HG03439 (cell line): ENCODE measurements at regions not wholly inside any gene's neighbourhood (a gene's known extent, or its start where the extent isn't known, plus 50 kb on each side); places are given as distances from the start of the nearest gene placed in this dataset.
"Not testable (repeated sequence)": the region's sequence is repeated elsewhere in the genome, so short reads cannot be mapped to it uniquely, and the experiment has no call there.

Experiments used
- ATAC-seq: cut with Tn5 transposase; IDR thresholded peaks from one replicate; pipeline ENCODE4 v1.9.1; 2021; ENCODE audit warnings: mild to moderate bottlenecking, moderate library complexity; ENCODE audit not compliant: unreplicated experiment

DNA sequence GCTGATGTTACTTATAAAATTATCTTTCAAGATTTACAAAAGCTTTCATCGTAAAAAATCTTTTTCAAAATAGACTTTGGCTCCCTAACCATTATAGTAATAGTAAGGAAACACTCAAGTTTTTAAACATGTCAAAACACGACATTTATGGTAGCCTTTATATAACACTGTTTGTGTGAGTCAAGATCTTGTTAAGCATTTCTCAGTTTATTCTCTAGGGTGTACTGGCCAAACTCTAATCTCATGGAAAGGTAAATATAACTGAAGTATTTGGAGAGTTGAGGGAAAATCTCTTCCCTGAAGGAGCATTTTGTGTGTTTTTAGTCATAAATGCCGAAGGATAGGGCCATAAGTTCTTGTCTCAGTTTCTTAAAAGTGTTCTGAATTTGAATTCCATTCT lies 790.9 kb upstream of the NCAM2 start:
- ATAC-seq = no peak

DNA sequence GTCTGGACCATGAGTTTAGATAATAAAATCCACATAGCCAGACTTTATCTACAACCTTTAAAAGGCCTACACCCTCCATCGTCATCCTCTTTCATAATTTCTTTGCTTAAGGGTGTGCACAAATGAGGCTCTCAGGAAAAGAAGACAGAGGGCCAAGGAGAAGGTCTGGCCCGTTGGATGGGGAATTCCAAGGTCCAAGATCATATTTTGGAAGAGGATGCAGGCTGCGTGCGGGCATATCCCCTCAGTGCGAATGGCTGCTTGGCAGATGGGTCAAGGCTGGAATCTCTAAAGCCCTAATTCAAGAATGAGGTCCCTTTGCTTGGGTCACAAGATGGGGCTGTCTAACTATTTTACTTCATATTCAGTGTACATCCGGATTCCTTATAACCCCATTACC lies 782.2 kb upstream of the NCAM2 start:
- ATAC-seq = no peak

- no peak for ATAC-seq
Measured at GRCh38 chr21:20220586-20220985, 777.6 kb upstream of the NCAM2 start.

- ATAC-seq = not testable (repeated sequence)
Measured at GRCh38 chr21:20221981-20222380, 776.2 kb upstream of the NCAM2 start.

GRCh38 chr21:20236649-20237048 lies 761.6 kb upstream of the NCAM2 start:
- not testable (repeated sequence) for ATAC-seq

DNA sequence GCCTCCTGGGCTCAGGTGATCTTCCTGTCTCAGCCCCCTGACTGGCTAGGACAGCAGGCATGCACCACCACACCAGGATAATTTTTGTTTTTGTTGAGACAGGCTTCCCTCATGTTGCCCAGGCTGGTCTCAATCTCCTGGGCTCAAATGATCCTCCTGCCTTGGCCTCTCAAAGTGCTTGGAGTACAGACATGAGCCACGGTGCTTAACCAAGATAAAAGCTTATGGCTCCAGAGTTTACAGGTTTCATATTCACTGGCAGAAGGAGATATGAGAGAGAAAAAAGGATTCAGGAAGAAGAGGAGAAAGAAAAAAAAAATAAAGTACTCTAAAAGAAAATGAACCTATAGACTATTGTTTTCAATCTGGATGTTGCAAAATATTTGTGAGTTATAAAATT lies 748.8 kb upstream of the NCAM2 start:
- no peak for ATAC-seq

GRCh38 chr21:20250337-20250736 lies 747.9 kb upstream of the NCAM2 start:
- no peak for ATAC-seq

GRCh38 chr21:20253261-20253660 lies 744.9 kb upstream of the NCAM2 start:
- no peak for ATAC-seq

DNA sequence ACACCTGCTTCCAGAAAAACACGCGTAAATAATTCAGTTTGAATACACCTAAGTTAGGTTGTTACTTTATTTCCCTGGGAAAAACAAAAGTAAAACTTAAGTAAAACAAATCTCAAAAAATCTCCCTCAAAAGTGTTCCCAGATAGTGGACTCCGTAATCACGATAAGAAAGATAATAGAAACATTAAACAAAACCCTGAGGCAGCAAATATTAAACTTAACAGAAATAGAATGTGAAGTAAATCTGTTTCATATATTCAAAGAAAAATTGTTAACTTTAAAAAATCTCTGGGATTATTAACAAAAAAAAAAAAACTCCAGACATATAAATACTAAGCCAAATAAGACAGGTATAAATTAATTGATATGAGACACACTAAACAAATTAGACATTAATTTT lies 743.2 kb upstream of the NCAM2 start:
- no peak for ATAC-seq

- ATAC-seq = no peak
Measured at GRCh38 chr21:20257052-20257740, 741.0 kb upstream of the NCAM2 start.

DNA sequence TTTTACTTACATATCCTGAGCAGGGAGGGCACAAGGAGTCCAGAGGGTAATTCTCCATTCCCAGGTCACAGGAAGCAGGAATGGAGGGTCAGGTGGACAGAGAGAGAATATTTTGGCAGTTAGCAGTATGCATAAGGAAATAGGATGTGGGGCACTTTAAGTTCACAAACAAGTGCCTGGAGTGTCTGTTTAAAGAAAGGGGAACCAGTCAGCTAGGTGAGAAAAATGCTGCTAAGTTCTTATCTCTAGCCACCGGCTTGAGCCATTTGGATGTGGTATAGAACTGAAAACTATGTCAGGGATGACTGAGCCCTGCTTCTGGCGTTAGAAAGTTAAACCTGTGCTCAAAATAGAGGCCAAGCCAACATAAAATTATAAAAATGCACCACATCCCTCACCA lies 739.7 kb upstream of the NCAM2 start:
- no peak for ATAC-seq

GRCh38 chr21:20259031-20259867 lies 739.0 kb upstream of the NCAM2 start:
- no peak for ATAC-seq

GRCh38 chr21:20260124-20260523 lies 738.1 kb upstream of the NCAM2 start:
- ATAC-seq = no peak

DNA sequence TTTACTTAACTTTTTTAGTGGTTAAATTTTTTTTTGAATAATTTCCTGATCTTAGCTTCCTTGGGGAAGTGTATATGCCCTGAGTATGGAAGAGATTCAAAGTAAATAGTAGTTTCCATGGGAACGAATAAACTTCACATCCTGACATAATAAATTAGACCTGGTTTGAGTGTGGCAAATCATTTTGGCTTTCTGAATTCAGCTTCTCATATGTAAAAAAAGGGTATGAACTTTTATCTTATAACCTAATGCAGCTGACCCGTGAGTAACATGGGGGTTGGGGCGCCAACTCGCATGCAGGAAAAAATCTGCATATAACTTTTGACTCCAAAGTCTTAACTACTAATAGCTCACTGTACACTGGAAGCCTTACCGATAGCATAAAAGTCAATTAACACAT lies 736.8 kb upstream of the NCAM2 start:
- no peak for ATAC-seq

GRCh38 chr21:20265707-20266440 lies 732.3 kb upstream of the NCAM2 start:
- ATAC-seq = no peak

DNA sequence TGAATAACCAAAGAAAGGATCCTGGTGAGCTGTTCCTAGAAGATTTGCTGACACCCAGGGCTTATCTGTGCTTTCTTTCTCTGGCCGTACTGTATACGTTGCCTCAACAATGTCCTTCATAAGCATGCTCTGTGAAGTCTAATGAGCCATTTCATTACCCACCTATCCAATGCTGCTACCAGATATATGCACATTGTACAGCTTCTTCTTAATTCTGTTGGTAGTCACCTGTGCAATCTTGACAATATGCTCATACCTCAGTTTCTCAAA lies 731.8 kb upstream of the NCAM2 start:
- no peak for ATAC-seq

DNA sequence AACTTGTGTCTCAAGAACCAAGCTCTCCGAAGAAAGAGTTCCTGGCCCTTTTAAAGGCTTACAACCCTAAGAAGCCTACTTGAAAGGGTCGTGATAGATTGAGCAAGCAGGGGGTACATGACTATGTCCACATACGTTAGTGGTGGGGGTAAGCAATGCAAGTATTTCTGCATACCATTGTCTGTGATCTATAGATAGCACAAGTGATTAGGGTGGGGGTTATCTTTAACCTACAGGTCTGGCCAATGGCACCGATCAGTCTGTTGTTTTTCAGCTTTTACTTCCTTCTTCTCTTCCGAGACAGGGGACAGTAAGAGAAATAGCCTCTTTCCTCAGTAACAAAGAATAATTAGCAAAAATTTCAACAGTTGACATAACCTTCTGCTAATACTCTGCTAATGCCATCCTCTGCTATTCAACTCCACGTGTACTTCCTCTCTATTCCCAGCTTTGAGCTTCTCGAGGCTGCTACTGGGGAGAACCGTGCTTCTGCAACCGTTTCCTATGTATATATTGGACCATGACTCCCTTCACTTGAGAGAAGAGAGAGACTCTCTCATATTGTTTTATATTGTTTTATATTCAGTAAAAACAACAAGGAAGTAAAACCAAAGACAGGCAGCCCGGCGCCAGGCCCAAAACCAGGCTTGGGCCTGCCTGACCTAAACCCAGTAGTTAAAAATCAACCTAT lies 727.7 kb upstream of the NCAM2 start:
- no peak for ATAC-seq

DNA sequence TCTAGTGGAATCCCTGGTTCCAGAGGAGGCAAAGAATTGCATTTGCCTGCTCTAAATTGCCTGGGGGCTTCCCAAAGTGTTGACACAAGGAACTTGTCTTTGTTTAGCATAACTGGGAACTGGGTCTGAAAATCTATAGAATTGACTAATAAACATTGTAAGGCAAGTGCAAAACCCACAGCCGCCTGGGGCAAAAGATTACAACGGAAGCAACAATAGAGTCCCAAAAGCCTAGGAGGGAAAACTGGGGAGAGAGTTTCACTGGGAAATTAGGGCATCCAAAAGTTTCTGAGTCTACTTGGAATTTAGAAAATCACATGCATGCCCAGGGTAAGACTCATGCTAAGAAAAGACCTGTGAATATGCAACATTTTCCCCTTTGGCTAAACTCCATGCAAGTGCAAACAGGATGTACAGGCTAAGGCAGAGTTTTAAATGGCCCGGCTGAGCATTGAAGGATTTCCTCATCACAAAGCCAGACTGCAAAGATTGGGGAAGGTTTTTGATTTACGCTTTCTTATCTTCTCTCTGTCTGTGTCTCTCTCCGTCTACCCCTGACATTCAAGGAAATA lies 725.3 kb upstream of the NCAM2 start:
- ATAC-seq = no peak

DNA sequence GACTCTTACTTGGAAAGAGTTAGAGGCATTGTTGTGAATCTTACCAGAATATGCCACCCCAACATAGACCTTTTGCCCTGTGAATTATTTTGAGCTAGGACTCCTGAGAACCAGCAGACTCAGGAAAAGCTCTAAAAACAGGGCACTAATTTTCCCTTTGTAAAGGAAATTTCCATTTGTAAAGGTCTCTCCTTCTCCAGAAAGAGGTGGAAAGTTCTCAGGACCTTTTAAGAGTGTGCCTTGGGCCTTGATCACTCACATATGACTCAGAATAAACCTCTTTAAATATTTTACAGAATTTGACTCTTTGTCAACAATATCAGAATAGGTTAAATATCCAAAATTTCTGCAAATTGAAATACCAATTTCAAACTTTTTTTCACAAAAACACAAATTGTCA lies 721.8 kb upstream of the NCAM2 start:
- no peak for ATAC-seq

DNA sequence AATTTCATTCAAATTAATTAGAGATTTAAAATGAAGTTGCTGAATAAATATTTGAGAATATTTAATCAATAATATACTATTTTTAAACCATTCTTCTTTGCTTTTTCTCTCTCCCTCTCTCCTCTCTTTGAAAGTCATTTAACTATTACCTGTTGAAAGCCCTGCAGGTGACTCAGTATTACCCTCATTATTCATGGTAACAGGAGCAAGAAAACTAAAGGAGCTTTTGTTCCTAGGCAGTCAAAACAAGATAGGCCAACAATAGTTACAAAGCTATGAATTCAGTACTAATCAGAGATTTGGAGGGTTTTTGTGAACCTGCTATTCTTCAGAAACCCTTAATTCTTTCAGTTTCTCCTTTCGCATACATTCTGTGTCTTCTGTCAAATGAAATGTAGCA lies 721.3 kb upstream of the NCAM2 start:
- ATAC-seq = no peak

- ATAC-seq = no peak
Measured at GRCh38 chr21:20283836-20284235, 714.4 kb upstream of the NCAM2 start.
